Uterus (tissue), 2 donors: ENCODE measurements at regions not wholly inside any gene's neighbourhood (a gene's known extent, or its start where the extent isn't known, plus 50 kb on each side); places are given as distances from the start of the nearest gene placed in this dataset.

Experiments
- CTCF ChIP-seq, 4 experiments: fragments of 200-600 bp in 2 of 4; fragments of 450-650 bp in 2 of 4; sonication (generic) in 2 of 4; IDR thresholded peaks; one replicate each; pipeline ENCODE4 v1.5.1; 2016 to 2019; ENCODE audit warnings: antibody characterized with exemption in 4 of 4, mild to moderate bottlenecking in 2 of 4, moderate library complexity in 1 of 4
- POLR2A ChIP-seq, 2 donors: fragments of 450-650 bp; IDR thresholded peaks; one replicate each; pipeline ENCODE4 v1.6.1; 2016; ENCODE audit warnings: antibody characterized with exemption in 2 of 2, mild to moderate bottlenecking in 1 of 2, moderate library complexity in 1 of 2

- TF ChIP-seq CTCF (IDR thresholded peaks at IDR 0.05) = no peak
- TF ChIP-seq POLR2A (IDR thresholded peaks at IDR 0.05) = no peak
Measured at GRCh38 chr5:38008198-38008597, 168.4 kb upstream of the GDNF start.
